ENCODE measurements at regions not wholly inside any gene's neighbourhood (a gene's known extent, or its start where the extent isn't known, plus 50 kb on each side); places are given as distances from the start of the nearest gene placed in this dataset.

- TF ChIP-seq, protein P1, sequence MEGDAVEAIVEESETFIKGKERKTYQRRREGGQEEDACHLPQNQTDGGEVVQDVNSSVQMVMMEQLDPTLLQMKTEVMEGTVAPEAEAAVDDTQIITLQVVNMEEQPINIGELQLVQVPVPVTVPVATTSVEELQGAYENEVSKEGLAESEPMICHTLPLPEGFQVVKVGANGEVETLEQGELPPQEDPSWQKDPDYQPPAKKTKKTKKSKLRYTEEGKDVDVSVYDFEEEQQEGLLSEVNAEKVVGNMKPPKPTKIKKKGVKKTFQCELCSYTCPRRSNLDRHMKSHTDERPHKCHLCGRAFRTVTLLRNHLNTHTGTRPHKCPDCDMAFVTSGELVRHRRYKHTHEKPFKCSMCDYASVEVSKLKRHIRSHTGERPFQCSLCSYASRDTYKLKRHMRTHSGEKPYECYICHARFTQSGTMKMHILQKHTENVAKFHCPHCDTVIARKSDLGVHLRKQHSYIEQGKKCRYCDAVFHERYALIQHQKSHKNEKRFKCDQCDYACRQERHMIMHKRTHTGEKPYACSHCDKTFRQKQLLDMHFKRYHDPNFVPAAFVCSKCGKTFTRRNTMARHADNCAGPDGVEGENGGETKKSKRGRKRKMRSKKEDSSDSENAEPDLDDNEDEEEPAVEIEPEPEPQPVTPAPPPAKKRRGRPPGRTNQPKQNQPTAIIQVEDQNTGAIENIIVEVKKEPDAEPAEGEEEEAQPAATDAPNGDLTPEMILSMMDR (IDR thresholded peaks at IDR 0.05; ENCODE audit: unreplicated experiment), result no peak
- Mint-ChIP-seq H3K4me1 (ENCODE audit: low read depth) (no peaks in the 10 kb centered on the region), H3K4me3 (ENCODE audit: low read depth) (no peak overlapping the region), H3K27me3 (no peaks in the 10 kb centered on the region), H3K36me3 (ENCODE audit: insufficient read depth) (peaks cover 1% of the 10 kb centered on the region), H3K9me3 (ENCODE audit: low read depth) (peaks cover 3% of the 10 kb centered on the region), H3K27ac (no peak overlapping the region)
- no peak for DNase-seq (ENCODE audit: low spot score, unreplicated experiment)
Measured at GRCh38 chr4:141389649-141390048, 169.0 kb downstream of the ZNF330 start.

- no peak for DNase-seq (ENCODE audit: low spot score, unreplicated experiment)
- no peak overlapping the region for H3K27ac Mint-ChIP-seq
- H3K27me3 Mint-ChIP-seq, result no peaks in the 10 kb centered on the region
- H3K4me1 Mint-ChIP-seq (ENCODE audit: low read depth), result no peaks in the 10 kb centered on the region
- H3K9me3 Mint-ChIP-seq (ENCODE audit: low read depth), result no peaks in the 10 kb centered on the region
- TF ChIP-seq, protein P1 (IDR thresholded peaks at IDR 0.05; ENCODE audit: unreplicated experiment), result no peak
- H3K36me3 Mint-ChIP-seq (ENCODE audit: insufficient read depth), result no peaks in the 10 kb centered on the region
- no peak overlapping the region for H3K4me3 Mint-ChIP-seq (ENCODE audit: low read depth)
Measured at GRCh38 chr4:141390571-141390970, 169.9 kb downstream of the ZNF330 start.

DNA sequence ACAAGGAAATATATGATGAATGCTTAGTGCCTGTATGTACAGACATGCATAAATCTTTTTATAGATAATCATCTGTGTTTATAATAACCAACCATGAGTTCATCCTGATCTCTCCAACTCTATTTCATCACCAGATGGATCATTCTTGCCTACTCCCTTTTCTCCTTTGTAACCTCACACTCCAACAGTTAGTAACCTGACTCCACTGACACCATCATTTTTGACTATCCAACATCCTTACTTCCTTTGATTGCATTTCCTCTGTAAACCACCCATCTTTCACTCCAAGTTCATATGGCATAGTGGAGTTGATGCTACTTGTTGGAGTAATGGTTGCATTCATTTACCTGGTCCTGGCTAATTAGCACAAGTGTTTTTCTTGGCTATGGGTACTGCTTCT, 170.6 kb downstream of the ZNF330 start:
- TF ChIP-seq, protein P1 (IDR thresholded peaks at IDR 0.05; ENCODE audit: unreplicated experiment), result no peak
- Mint-ChIP-seq H3K36me3 (ENCODE audit: insufficient read depth) (no peaks in the 10 kb centered on the region), H3K4me3 (ENCODE audit: low read depth) (no peak overlapping the region), H3K27me3 (no peaks in the 10 kb centered on the region), H3K9me3 (ENCODE audit: low read depth) (no peaks in the 10 kb centered on the region), H3K27ac (no peak overlapping the region), H3K4me1 (ENCODE audit: low read depth) (no peaks in the 10 kb centered on the region)
- DNase-seq (ENCODE audit: low spot score, unreplicated experiment), result no peak

DNA sequence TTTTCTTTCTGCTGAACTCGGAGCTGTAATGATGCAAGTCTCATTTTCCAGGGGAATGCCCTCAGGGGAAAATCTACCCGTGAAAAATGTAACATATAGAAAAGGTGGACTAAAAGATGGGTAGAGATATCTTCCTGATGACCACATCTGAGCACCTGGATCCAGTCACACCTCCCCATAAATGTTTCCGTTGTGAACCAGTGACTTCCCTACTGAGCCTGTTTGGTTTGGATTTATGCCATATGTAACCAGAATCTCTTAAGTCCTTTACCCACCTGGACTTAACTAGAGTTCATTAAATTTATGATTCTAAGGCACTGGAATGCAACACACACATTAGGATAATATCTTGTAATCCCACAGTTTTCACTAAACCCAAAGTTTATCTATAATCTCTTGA, 171.1 kb downstream of the ZNF330 start:
- Mint-ChIP-seq H3K27ac (no peak overlapping the region), H3K4me1 (ENCODE audit: low read depth) (no peaks in the 10 kb centered on the region), H3K9me3 (ENCODE audit: low read depth) (no peaks in the 10 kb centered on the region), H3K27me3 (no peaks in the 10 kb centered on the region), H3K4me3 (ENCODE audit: low read depth) (no peak overlapping the region), H3K36me3 (ENCODE audit: insufficient read depth) (no peaks in the 10 kb centered on the region)
- TF ChIP-seq, protein P1 (IDR thresholded peaks at IDR 0.05; ENCODE audit: unreplicated experiment), result no peak
- DNase-seq (ENCODE audit: low spot score, unreplicated experiment), result no peak

DNA sequence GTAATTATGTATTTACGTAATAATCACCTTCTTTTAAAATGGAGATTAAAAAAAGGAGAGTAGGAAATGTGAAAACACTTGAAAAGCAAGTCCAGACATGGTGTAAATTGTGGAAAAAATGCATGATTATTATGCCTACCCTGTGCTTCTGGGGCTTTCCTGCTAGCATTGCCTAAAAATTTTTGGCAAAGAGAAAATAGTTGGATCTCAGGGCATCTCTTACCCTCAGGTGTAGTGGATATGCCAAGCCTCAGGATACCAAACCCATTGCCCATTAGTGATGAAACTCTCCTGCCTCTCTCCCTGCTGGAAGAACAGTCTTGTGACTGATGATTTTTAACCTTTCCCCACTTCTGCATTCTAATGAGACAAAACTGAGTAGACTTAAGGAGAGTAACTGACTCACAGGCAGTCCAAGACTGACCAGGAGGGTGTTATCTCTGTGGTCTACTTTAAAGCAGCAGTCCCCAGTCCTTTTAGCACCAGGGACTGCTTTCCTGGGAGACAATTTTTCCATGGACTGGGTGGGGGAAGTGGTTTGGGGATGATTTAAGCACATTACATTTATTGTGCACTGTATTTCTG, 174.6 kb downstream of the ZNF330 start:
- no peaks in the 10 kb centered on the region for H3K27me3 Mint-ChIP-seq
- H3K4me1 Mint-ChIP-seq (ENCODE audit: low read depth), result no peaks in the 10 kb centered on the region
- DNase-seq (ENCODE audit: low spot score, unreplicated experiment), result no peak
- H3K9me3 Mint-ChIP-seq (ENCODE audit: low read depth), result no peaks in the 10 kb centered on the region
- no peak overlapping the region for H3K27ac Mint-ChIP-seq
- H3K36me3 Mint-ChIP-seq (ENCODE audit: insufficient read depth), result peaks cover 2% of the 10 kb centered on the region
- H3K4me3 Mint-ChIP-seq (ENCODE audit: low read depth), result no peak overlapping the region
- TF ChIP-seq, protein P1 (IDR thresholded peaks at IDR 0.05; ENCODE audit: unreplicated experiment), result no peak

Measured in progenitor cell of endocrine pancreas (in vitro differentiated cells).